ENCODE measurements at regions not wholly inside any gene's neighbourhood (a gene's known extent, or its start where the extent isn't known, plus 50 kb on each side); places are given as distances from the start of the nearest gene placed in this dataset.

- no peaks in the 10 kb centered on the region for H3K9me3 ChIP-seq
- WGBS (ENCODE audit: insufficient coverage, low coverage, low lambda C conversion rate, missing lambda C conversion rate), result 29% methylated on average over 19 of the region's 31 CpGs
- intact Hi-C loops (cut with DNase I), result loop anchor here in 1 of 2 donors (5.0 kb wide), 1 partner anchor 206 kb away; no protein-coding TSS in a partner anchor
- no peak overlapping the region for H3K4me3 ChIP-seq
- H3K4me1 ChIP-seq, result no peaks in the 10 kb centered on the region
- peak; percentile 82 to 90 (median 86) for ATAC-seq
- no peaks in the 10 kb centered on the region for H3K36me3 ChIP-seq
- peak; percentile 77 to 78 (median 77) for DNase-seq
- TF ChIP-seq POLR2A (IDR thresholded peaks at IDR 0.05) (no peak), CTCF (IDR thresholded peaks at IDR 0.05) (peak; percentile 85 to 94 (median 86))
- no peak overlapping the region for H3K27ac ChIP-seq
- H3K27me3 ChIP-seq, result peaks cover 0 to 5% of the 10 kb centered on the region in 2 donors
Measured at GRCh38 chr17:79393358-79394052, 217.3 kb downstream of the RBFOX3 start.

GRCh38 chr17:79392598-79392997 is 218.3 kb downstream of the RBFOX3 start:
- no peaks in the 10 kb centered on the region for H3K9me3 ChIP-seq
- DNase-seq (no peak), ATAC-seq (no peak)
- H3K36me3 ChIP-seq, result no peaks in the 10 kb centered on the region
- no peak overlapping the region for H3K27ac ChIP-seq
- no peaks in the 10 kb centered on the region for H3K4me1 ChIP-seq
- H3K27me3 ChIP-seq, result peaks cover 0 to 5% of the 10 kb centered on the region in 2 donors
- H3K4me3 ChIP-seq, result no peak overlapping the region
- TF ChIP-seq CTCF (IDR thresholded peaks at IDR 0.05), result no peak
- TF ChIP-seq POLR2A (IDR thresholded peaks at IDR 0.05), result no peak
- whole genome bisulfite sequencing (ENCODE audit: insufficient coverage, low coverage, low lambda C conversion rate, missing lambda C conversion rate), result 69% methylated on average over 5 of the region's 5 CpGs
- intact Hi-C loops (cut with DNase I), result loop anchor here in 1 of 2 donors (5.0 kb wide), 1 partner anchor 205 kb away; no protein-coding TSS in a partner anchor

- no peak overlapping the region for H3K27ac ChIP-seq
- no peak overlapping the region for H3K4me3 ChIP-seq
- no peak for TF ChIP-seq POLR2A (IDR thresholded peaks at IDR 0.05)
- TF ChIP-seq CTCF (IDR thresholded peaks at IDR 0.05), result peak; percentile 61 to 91 (median 86)
- H3K36me3 ChIP-seq, result no peaks in the 10 kb centered on the region
- H3K9me3 ChIP-seq, result no peaks in the 10 kb centered on the region
- DNase-seq (peak; percentile 69 to 76 (median 74)), ATAC-seq (peak; percentile 62 to 75 (median 74))
- 33% methylated on average over 13 of the region's 31 CpGs for WGBS (ENCODE audit: insufficient coverage, low coverage, low lambda C conversion rate, missing lambda C conversion rate)
- H3K27me3 ChIP-seq, result peaks cover 0 to 5% of the 10 kb centered on the region in 2 donors
- H3K4me1 ChIP-seq, result no peaks in the 10 kb centered on the region
- intact Hi-C loops (cut with DNase I), result loop anchor here in 1 of 2 donors (5.0 kb wide), 1 partner anchor 204 kb away; no protein-coding TSS in a partner anchor
Measured at GRCh38 chr17:79391376-79392233, 219.2 kb downstream of the RBFOX3 start.

GRCh38 chr17:79389896-79390295 is 221.0 kb downstream of the RBFOX3 start:
- Histone ChIP-seq H3K27ac (no peak overlapping the region), H3K9me3 (no peaks in the 10 kb centered on the region), H3K4me1 (no peaks in the 10 kb centered on the region), H3K4me3 (no peak overlapping the region), H3K36me3 (no peaks in the 10 kb centered on the region), H3K27me3 (peaks cover 0 to 5% of the 10 kb centered on the region in 2 donors)
- no CpG with 5 or more reads among the region's 19 CpGs for WGBS (ENCODE audit: insufficient coverage, low coverage, low lambda C conversion rate, missing lambda C conversion rate)
- ATAC-seq (no peak), DNase-seq (no peak)
- no peak for TF ChIP-seq CTCF (IDR thresholded peaks at IDR 0.05)
- TF ChIP-seq POLR2A (IDR thresholded peaks at IDR 0.05), result no peak
- intact Hi-C loops (cut with DNase I), result loop anchor here (2.0 to 5.0 kb wide), 3 partner anchors 203 to 303 kb away; no protein-coding TSS in a partner anchor
